Keratinocyte (primary cell): ENCODE measurements at regions not wholly inside any gene's neighbourhood (a gene's known extent, or its start where the extent isn't known, plus 50 kb on each side); places are given as distances from the start of the nearest gene placed in this dataset.

Experiments used
- EZH2 ChIP-seq: IDR thresholded peaks from one replicate; pipeline ENCODE4 v1.6.1; 2012; ENCODE audit warnings: inconsistent platforms, mild to moderate bottlenecking, low read length, moderate library complexity
- TF ChIP-seq, protein P1 (sequence below), 3 experiments: IDR thresholded peaks in 1 of 3; conservative IDR thresholded peaks in 1 of 3; optimal IDR thresholded peaks in 1 of 3; 2 replicates in 2 of 3; 3 replicates in 1 of 3; pipeline versions ENCODE3 to v1.5.1; 2011; ENCODE audit warnings: low read length in 3 of 3, mild to moderate bottlenecking in 3 of 3, moderate library complexity in 2 of 3, control low read depth in 1 of 3, inconsistent platforms in 1 of 3; ENCODE audit not compliant: insufficient read depth in 2 of 3; ENCODE audit errors: extremely low read depth in 1 of 3

DNA sequence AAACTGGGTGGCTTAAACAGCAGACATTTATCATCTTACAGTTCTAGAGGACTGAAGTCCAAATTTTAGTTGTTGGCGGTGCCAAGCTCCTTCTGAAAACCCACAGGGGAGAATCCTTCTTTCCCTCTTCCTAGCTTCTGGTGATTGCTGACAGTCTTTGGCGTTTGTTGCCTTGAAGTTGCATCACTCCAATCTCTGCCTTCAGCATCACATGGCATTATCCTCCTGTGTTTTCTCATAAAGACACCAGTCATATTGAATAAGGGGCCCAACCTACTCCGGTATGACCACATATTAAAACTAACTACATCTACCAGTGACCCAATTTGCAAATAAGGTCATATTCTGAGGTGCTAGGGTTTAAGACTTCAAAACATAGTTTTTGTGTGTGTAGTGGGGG, 472.1 kb upstream of the IGFBP3 start:
- TF ChIP-seq, protein P1, sequence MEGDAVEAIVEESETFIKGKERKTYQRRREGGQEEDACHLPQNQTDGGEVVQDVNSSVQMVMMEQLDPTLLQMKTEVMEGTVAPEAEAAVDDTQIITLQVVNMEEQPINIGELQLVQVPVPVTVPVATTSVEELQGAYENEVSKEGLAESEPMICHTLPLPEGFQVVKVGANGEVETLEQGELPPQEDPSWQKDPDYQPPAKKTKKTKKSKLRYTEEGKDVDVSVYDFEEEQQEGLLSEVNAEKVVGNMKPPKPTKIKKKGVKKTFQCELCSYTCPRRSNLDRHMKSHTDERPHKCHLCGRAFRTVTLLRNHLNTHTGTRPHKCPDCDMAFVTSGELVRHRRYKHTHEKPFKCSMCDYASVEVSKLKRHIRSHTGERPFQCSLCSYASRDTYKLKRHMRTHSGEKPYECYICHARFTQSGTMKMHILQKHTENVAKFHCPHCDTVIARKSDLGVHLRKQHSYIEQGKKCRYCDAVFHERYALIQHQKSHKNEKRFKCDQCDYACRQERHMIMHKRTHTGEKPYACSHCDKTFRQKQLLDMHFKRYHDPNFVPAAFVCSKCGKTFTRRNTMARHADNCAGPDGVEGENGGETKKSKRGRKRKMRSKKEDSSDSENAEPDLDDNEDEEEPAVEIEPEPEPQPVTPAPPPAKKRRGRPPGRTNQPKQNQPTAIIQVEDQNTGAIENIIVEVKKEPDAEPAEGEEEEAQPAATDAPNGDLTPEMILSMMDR (optimal IDR thresholded peaks at IDR 0.05 in 1 of 3, IDR thresholded peaks at IDR 0.05 in 1 of 3, conservative IDR thresholded peaks at IDR 0.05 in 1 of 3; ENCODE audit: extremely low read depth in 1 of 3, insufficient read depth in 2 of 3, low read length in 3 of 3) = no peak
- TF ChIP-seq EZH2 = no peak
